ENCODE measurements at regions not wholly inside any gene's neighbourhood (a gene's known extent, or its start where the extent isn't known, plus 50 kb on each side); places are given as distances from the start of the nearest gene placed in this dataset.

- DNase-seq: no peak
- ATAC-seq: no peak
- intact Hi-C loops (cut with micrococcal nuclease): no loop called here
Observed at GRCh38 chr6:130742131-130742681, 85.0 kb upstream of the SMLR1 start.

DNA sequence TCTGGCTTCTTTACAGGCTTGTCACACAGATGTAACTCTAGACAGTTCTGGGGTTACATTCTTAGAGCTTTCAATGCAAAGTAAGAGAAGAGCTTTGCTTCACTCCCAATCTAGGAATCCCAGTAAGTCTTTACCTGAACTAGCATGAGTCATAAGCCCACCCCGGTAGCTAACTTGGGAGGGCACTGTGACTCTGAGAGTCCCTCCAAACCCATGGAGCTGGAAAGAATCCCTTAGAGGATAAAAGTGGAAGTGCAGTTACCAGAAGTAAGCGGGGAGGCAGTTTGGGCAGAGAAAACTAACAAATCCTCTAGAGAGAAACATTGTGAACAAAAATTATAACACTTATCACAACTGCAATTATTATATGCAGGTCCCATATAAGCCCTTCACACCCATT, 84.0 kb upstream of the SMLR1 start:
- DNase-seq (no peak), ATAC-seq (no peak)
- intact Hi-C loops (cut with micrococcal nuclease): no loop called here

GRCh38 chr6:130744576-130745366, 82.4 kb upstream of the SMLR1 start:
- intact Hi-C loops (cut with micrococcal nuclease): no loop called here
- DNase-seq: no peak
- no peak for ATAC-seq

- ATAC-seq: no peak
- intact Hi-C loops (cut with micrococcal nuclease): no loop called here
- no peak for DNase-seq
Observed at GRCh38 chr6:130748041-130748440, 79.2 kb upstream of the SMLR1 start.

- ATAC-seq (no peak), DNase-seq (no peak)
- intact Hi-C loops (cut with micrococcal nuclease): no loop called here
Observed at GRCh38 chr6:130749402-130749801, 77.8 kb upstream of the SMLR1 start.

DNA sequence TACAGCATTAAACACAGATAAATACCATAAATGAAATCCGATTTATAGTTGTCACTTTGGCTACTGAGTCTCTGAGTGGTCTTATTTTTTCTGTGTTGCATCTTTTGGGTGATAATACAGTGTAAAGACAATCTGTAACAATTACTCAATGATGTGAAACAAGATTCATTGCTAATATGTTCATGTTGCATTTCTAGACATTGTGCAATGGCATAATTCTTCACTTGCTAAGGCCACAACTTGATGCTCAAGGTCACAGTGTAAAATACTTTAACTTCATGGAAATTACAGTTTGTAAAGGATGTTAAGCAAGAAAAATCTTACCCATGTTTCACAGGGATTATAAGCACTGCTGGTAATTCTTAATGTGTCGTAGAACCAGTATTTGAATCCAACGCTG, 74.9 kb upstream of the SMLR1 start:
- intact Hi-C loops (cut with micrococcal nuclease): no loop called here
- no peak for DNase-seq

GRCh38 chr6:130754786-130755367, 72.3 kb upstream of the SMLR1 start:
- no peak for ATAC-seq
- DNase-seq: no peak
- intact Hi-C loops (cut with micrococcal nuclease): no loop called here

More for the DNA sequence above, 74.9 kb upstream of the SMLR1 start:
- no peak for ATAC-seq

DNA sequence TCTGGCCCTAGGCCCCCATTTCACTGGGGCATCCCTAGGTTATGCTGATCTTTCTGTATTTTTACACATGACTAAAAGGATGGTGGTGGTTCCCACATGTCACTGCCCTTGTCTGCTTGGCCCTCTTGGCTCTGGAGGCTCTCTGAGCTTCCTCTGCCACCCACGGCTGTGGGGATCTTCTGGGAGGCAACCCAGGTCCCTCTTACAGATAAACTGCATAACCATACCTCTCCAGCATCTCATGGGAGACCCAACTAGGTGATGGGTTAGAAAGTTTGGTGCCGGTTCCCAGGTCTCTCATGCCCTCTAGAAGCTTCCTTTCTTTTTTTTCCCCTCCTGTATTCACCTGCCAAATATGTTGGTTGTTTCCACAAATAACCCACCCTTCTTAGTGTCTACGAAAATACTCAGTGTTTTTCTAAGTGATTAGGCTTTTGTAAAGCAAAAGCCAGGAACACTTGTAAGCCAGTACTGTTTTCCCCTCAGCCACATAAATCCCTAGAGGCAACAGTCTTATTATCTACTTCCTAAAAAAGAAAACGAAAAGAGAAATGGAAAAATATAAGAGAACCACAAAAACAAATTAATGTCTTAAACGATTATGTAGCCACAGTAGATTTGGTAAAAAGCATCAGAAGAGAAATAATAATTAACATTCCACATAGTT, 71.7 kb upstream of the SMLR1 start:
- no peak for ATAC-seq
- no peak for DNase-seq
- intact Hi-C loops (cut with micrococcal nuclease): no loop called here

- DNase-seq (no peak), ATAC-seq (no peak)
- intact Hi-C loops (cut with micrococcal nuclease): no loop called here
Observed at GRCh38 chr6:130756824-130757223, 70.4 kb upstream of the SMLR1 start.

DNA sequence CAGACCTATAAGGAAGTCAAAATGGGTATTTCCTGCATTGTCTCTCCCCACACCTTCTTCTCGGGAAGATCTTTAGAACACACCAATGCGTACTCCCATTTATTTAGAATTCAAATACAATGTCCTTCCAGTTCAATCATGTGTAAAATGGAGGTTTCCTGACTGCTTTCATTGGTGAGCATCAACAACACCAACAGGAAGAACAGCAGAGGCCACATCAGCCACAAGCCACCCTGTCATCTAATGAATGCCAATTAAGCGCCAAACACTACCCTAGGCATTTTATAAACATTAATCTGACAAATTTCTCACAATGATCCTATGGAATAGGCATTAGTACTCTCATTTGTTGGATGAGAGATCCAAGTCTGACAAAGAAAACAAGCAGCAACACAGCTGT, 68.4 kb upstream of the SMLR1 start:
- no peak for DNase-seq
- intact Hi-C loops (cut with micrococcal nuclease): no loop called here

DNA sequence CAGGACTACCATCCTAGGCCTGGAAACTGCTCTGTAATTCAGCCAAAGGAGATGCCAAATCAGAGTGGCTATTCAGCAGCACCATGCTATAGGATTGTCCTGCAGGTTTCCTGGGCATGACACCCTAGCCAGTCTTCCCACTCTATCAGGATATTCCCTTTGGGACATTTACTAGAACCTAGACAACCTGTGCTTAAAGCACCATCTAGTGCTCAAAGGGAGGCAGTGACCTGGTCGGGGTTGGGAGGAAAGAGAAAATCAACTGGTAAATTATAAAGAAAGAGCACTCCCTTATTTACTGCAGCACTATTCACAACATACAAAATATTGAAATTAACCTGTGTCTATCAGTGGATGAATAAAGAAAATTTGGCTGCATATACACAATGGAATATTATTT, 67.2 kb upstream of the SMLR1 start:
- no peak for DNase-seq
- intact Hi-C loops (cut with micrococcal nuclease): no loop called here
- no peak for ATAC-seq

More for the DNA sequence above, 68.4 kb upstream of the SMLR1 start:
- no peak for ATAC-seq

DNA sequence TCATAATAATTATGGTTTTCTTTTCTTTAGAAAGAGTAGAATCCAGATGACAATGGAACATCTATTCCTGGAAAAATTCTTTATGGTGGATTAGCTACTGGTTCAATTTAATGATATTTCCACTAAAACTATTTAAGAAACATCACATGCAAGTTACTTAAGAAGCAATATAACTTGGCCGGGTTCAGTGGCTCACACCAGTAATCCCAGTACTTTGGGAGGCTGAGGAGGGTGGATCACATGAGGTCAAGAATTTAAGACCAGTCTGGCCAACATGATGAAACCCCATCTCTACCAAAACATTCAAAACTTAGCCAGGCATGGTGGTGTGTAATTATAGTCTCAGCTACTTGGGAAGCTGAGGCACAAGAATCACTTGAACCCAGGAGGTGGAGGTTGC, 65.9 kb upstream of the SMLR1 start:
- ATAC-seq: no peak
- intact Hi-C loops (cut with micrococcal nuclease): no loop called here

GRCh38 chr6:130765181-130765727, 62.0 kb upstream of the SMLR1 start:
- no peak for ATAC-seq
- no peak for DNase-seq
- intact Hi-C loops (cut with micrococcal nuclease): no loop called here

More for the DNA sequence above, 65.9 kb upstream of the SMLR1 start:
- no peak for DNase-seq

GRCh38 chr6:130766239-130767144, 60.7 kb upstream of the SMLR1 start:
- no peak for DNase-seq
- ATAC-seq: no peak

DNA sequence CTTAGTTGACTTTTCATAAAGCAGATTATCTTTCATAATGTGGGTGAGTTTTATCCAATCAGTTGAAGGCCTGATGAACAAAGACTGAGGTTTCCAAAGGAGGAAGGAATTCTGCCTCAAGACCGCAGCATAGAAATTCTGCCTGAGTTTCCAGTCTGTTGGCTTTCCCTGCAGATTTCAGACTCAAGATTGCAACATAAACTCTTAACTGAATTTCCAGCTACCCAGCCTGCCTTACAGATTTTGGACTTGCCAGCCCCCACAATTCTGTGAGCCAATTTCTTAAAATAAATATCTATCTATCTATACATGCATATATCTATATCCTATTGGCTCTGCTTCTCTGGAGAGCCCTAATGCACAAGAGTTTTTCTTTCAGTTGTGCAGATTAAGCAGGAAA, 57.3 kb upstream of the SMLR1 start:
- intact Hi-C loops (cut with micrococcal nuclease): no loop called here
- DNase-seq (no peak), ATAC-seq (no peak)

More at GRCh38 chr6:130766239-130767144, 60.7 kb upstream of the SMLR1 start:
- intact Hi-C loops (cut with micrococcal nuclease): no loop called here

DNA sequence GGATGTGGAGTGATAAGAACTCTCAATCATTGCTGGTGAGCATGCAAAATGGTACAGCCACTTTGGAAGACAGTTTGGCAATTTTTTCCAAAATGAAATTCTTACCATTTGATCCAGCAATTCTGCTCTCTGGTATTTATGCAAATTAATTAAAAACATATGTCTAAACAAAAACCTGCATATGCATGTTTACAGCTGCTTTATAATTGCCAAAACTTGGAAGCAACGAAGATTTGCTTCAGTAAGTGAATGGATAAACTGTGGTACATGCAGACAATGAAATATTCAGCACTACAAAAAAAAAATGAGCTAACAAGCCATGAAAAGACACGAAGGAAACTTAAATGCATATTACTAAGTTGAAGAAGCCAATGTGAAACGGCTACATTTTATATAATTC, 55.5 kb upstream of the SMLR1 start:
- no peak for ATAC-seq
- intact Hi-C loops (cut with micrococcal nuclease): no loop called here
- DNase-seq: no peak

- ATAC-seq (no peak), DNase-seq (no peak)
- intact Hi-C loops (cut with micrococcal nuclease): no loop called here
Observed at GRCh38 chr6:130773860-130774259, 53.3 kb upstream of the SMLR1 start.

GRCh38 chr6:130775411-130776012, 51.7 kb upstream of the SMLR1 start:
- ATAC-seq (no peak), DNase-seq (no peak)
- intact Hi-C loops (cut with micrococcal nuclease): no loop called here

All from left ventricle myocardium superior (tissue), 1 donor.